HG02938 (cell line): ENCODE measurements at regions not wholly inside any gene's neighbourhood (a gene's known extent, or its start where the extent isn't known, plus 50 kb on each side); places are given as distances from the start of the nearest gene placed in this dataset.
"Not testable (repeated sequence)": the region's sequence is repeated elsewhere in the genome, so short reads cannot be mapped to it uniquely, and the experiment has no call there.

Source experiments
- ATAC-seq: cut with Tn5 transposase; IDR thresholded peaks from one replicate; pipeline ENCODE4 v1.9.1; 2021; ENCODE audit warnings: mild to moderate bottlenecking, moderate library complexity; ENCODE audit not compliant: unreplicated experiment

GRCh38 chr1:101408212-101409042 lies 171.6 kb downstream of the S1PR1 start:
- ATAC-seq = peak; percentile 3

- ATAC-seq = no peak
Observed at GRCh38 chr1:101409102-101409501, 172.3 kb downstream of the S1PR1 start.

DNA sequence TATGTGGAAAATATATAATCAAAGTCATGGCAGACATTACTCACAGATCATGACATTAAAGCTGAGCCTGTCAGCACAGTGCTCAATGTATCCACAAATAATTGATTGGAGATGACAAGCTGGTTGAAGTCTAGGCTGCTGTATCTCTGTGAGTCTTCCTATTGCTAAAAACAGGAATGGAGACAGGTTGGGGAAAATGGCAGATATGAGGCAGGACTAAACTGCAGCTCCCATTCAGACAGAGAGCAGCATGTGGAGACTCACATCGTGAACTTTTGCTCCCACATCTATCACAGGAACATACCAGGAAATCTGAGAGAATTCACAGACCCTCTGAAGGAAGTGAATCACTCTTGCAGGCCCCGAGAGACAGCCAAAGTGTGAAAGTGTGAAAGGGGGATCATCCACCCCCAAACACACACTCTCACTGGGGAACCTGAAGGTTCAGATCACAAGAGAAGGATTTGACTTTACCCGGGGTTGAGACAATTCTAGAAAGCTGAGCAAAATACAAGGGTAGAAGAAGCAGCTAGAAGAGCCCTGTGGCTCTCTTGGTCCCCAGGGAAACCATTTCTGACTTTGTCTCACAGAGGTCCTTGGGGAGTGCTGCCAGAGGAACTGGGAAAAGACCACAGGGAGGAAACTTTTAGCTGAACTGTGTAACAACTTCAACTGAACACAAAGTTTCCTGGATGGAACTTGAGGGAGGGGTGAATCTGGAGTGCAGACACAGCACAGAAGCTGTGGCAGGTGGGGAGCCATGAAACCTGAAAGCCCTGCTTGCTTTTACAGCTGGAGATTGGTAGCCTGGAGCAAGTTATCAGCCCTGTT lies 173.4 kb downstream of the S1PR1 start:
- ATAC-seq = peak; percentile 47

DNA sequence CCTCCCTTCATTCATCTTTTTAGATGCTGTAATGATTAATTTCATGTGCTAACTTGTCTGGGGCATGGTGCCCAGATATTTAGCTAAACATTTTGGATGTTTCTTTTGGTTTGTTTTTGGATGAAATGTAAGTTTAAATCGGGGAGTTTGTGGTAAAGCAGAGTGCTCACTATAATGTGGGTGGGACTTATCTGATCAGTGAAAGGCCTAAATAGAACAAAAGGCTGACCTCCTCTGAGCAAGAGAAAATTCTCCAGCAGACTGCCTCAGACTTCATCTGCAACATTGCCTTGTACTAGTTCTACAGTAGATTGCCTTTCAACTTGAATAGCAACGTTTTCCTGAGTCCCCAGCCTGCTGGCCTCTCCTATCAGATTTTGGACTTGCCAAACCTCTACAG lies 183.6 kb downstream of the S1PR1 start:
- no peak for ATAC-seq

GRCh38 chr1:101428083-101428482 lies 191.3 kb downstream of the S1PR1 start:
- ATAC-seq = not testable (repeated sequence)

DNA sequence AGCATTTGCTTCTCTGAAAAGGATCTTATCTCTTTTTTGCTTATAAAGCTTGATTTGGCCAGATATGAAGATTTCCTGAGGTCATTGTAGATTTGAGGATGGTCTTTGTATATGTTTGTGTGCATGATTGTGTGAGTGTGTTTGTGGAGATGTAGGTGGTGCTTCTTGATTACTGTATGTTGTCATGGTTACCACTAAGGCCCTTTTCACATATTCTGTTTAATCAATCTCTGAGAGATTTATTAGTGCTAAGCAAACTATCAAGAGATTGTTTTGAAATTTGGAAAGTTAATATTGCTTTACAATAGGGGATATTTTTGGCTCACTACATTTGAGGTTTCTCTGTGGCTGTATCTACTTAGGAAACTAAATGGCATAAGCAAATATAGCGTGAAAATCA lies 191.7 kb downstream of the S1PR1 start:
- ATAC-seq = no peak

GRCh38 chr1:101431956-101432510 lies 195.2 kb downstream of the S1PR1 start:
- no peak for ATAC-seq

- ATAC-seq = peak; percentile 58
Observed at GRCh38 chr1:101435831-101436511, 199.2 kb downstream of the S1PR1 start.

- ATAC-seq = no peak
Observed at GRCh38 chr1:101437800-101438199, 201.0 kb downstream of the S1PR1 start.

DNA sequence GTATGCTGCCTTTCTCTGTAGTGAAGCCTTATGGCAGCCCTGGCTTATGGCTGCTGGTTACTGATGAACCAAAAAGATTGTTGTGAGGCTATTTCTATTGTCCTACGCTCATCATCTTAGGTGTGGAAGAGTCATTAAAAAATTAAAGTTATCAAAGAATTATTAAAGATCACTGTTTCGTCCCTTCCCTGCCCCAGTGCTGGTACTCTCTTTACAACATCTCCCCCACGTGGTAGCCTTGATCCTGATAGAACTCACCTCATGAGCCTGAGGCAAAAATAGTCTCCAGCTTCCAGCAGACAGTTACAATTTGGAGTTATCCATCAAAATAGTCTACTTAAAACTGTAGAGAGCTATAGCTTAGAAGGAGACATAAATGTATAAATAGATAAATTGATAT lies 201.5 kb downstream of the S1PR1 start:
- peak; percentile 42 for ATAC-seq

GRCh38 chr1:101440485-101440884 lies 203.7 kb downstream of the S1PR1 start:
- ATAC-seq = no peak

GRCh38 chr1:101444381-101444780 lies 207.6 kb downstream of the S1PR1 start:
- no peak for ATAC-seq

- ATAC-seq = no peak
Observed at GRCh38 chr1:101444873-101445618, 208.2 kb downstream of the S1PR1 start.

DNA sequence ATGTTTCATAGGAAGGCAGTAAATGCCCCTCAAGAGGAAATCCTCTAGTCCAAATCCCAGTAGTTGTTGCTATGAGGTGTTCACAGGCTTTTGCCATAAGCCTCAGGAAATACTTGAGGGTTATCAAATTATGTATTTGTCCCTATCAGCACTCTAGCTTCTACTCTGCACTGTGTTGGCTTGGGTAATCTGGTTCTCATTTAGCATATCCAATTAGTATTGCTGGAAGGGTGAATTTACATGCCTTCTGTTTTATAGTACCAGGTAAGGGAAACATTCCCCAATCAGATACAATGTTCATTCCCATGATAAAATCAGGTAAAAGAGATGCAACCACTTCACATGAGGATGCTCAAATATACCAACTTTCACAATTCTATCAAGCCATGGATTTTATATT lies 211.2 kb downstream of the S1PR1 start:
- no peak for ATAC-seq

- ATAC-seq = not testable (repeated sequence)
Observed at GRCh38 chr1:101450691-101451090, 213.9 kb downstream of the S1PR1 start.

DNA sequence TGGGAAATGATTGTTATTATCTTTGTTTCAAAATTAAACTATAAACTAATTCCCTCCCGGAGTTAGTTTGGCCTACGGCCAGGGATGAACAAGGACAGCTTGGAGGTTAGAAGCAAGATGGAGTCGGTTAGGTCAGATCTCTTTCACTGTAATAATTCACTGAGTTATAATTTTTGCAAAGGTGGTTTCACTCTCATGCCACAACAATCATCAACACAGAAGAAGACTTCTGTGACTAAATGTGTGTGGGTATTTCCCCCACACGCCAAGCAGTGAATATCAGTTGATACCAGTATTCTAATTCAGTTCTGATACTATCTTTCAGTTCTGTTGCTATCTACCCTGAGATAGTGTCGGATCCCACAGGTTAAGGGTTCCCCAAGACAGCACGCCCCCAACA lies 215.1 kb downstream of the S1PR1 start:
- peak; percentile 76 for ATAC-seq

DNA sequence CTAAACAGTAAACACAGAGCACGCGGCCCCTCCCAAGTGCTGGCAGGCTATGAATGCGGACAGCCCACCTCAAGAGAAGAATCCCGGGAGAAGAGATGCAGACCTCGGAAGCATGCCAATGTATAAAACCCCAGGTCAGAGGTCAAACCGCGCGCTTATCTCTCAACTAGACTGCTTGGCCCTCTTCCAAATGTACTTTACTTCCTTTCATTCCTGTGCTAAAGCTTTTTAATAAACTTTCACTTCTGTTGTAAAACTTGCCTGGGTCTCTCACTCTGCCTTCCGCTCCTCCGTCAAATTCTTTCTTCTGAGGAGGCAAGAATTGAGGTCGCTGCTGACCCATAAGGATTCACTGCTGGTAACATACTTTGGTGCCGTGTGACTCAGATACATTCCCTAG lies 216.0 kb downstream of the S1PR1 start:
- ATAC-seq = no peak

- ATAC-seq = peak; percentile 32
Observed at GRCh38 chr1:101453844-101454243, 217.0 kb downstream of the S1PR1 start.

GRCh38 chr1:101455166-101455565 lies 218.3 kb downstream of the S1PR1 start:
- ATAC-seq = no peak

DNA sequence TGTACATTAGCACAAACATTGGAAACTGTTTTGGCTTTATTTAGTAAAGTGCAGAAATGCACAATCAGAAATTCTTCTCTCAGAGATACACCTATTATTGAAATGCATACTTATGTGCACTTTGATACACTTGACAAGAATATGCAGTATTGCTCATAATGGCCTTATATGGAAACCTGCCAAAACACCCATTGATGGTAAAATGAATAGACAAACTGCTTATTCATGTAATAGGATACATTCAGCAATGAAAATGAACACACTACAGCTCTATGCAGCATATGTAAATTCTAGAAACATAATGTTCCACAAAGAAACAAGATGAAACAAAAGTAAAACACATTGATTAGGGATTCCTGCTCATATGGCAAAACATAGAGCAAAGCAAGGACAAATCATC lies 223.9 kb downstream of the S1PR1 start:
- no peak for ATAC-seq
